ENCODE measurements at regions not wholly inside any gene's neighbourhood (a gene's known extent, or its start where the extent isn't known, plus 50 kb on each side); places are given as distances from the start of the nearest gene placed in this dataset.

- Histone ChIP-seq H3K36me3 (ENCODE audit: insufficient read depth, low read length) (no peaks in the 10 kb centered on the region), H3K27me3 (ENCODE audit: control insufficient read depth in 1 of 2, insufficient read depth in 2 of 2, low read length in 2 of 2) (no peaks in the 10 kb centered on the region), H3K4me3 (ENCODE audit: low read length) (no peak overlapping the region), H3K9me3 (ENCODE audit: control insufficient read depth in 1 of 2, insufficient read depth in 1 of 2, low read length in 2 of 2) (no peaks in the 10 kb centered on the region), H3K4me1 (ENCODE audit: insufficient read depth, low read length) (peaks cover 8% of the 10 kb centered on the region), H3K27ac (ENCODE audit: low read depth in 1 of 2, low read length in 2 of 2) (no peak overlapping the region)
- H3K4me1 Mint-ChIP-seq (ENCODE audit: low read depth): peaks cover 11% of the 10 kb centered on the region
- intact Hi-C loops (cut with DNase I, micrococcal nuclease): no loop called here
- H3K36me3 Mint-ChIP-seq (ENCODE audit: low read depth): no peaks in the 10 kb centered on the region
- CTCF ChIA-PET: no interaction called here
- H3K9me3 Mint-ChIP-seq: no peaks in the 10 kb centered on the region
- H3K27ac Mint-ChIP-seq: no peak overlapping the region
- DNase-seq (no peak), ATAC-seq (ENCODE audit: poor library complexity) (no peak)
- TF ChIP-seq, protein P1, sequence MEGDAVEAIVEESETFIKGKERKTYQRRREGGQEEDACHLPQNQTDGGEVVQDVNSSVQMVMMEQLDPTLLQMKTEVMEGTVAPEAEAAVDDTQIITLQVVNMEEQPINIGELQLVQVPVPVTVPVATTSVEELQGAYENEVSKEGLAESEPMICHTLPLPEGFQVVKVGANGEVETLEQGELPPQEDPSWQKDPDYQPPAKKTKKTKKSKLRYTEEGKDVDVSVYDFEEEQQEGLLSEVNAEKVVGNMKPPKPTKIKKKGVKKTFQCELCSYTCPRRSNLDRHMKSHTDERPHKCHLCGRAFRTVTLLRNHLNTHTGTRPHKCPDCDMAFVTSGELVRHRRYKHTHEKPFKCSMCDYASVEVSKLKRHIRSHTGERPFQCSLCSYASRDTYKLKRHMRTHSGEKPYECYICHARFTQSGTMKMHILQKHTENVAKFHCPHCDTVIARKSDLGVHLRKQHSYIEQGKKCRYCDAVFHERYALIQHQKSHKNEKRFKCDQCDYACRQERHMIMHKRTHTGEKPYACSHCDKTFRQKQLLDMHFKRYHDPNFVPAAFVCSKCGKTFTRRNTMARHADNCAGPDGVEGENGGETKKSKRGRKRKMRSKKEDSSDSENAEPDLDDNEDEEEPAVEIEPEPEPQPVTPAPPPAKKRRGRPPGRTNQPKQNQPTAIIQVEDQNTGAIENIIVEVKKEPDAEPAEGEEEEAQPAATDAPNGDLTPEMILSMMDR (IDR thresholded peaks at IDR 0.05): no peak
- H3K4me3 Mint-ChIP-seq: no peak overlapping the region
- POLR2A ChIA-PET: no interaction called here
- H3K27me3 Mint-ChIP-seq: no peaks in the 10 kb centered on the region
Observed at GRCh38 chr20:52035977-52036376, 155.6 kb downstream of the ZFP64 start.

DNA sequence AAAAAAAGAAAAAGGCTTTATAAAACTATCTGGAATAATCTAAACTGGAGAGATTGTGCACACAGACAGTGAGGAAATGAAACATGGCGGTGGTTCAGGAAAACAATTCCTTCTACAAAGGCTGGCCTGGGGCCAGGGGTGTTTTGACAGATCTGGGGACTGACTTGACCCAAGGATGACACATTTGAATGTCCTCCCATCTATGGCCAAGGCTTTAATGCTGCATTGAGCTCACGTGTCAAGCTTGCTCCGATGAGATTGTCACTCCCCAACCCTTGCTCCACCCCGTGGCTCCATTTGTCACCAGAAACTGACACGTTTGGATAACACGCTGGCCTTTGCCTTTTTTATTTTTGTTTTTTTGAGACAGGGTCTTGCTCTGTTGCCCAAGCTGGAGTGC is 156.1 kb downstream of the ZFP64 start:
- H3K4me3 Mint-ChIP-seq: no peak overlapping the region
- CTCF ChIA-PET: no interaction called here

DNA sequence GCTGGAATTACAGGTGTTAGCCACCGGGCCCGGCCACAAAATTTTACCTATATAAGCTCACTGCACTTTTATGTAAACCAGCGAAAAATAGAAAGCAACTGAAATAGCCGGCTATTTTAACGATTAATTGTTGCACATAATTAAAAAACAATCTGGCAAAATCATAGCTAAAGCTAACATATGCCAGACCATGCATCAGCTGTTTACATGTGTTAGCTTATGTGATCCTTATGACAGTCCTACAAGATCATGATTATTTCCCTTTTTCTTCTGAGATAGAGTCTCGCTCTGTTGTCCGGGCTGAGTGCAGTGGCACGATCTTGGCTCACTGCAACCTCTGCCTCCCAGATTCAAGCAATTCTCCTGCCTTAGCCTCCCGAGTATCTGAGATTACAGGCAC is 157.0 kb downstream of the ZFP64 start:
- CTCF ChIA-PET: interaction anchor here (0.6 kb wide), 1 partner anchor 318 kb away, joined by 3 read pairs; no protein-coding TSS in a partner anchor
- Histone ChIP-seq H3K4me3 (ENCODE audit: low read length) (no peak overlapping the region), H3K4me1 (ENCODE audit: insufficient read depth, low read length) (peaks cover 9% of the 10 kb centered on the region), H3K27ac (ENCODE audit: low read depth in 1 of 2, low read length in 2 of 2) (no peak overlapping the region), H3K9me3 (ENCODE audit: control insufficient read depth in 1 of 2, insufficient read depth in 1 of 2, low read length in 2 of 2) (no peaks in the 10 kb centered on the region), H3K27me3 (ENCODE audit: control insufficient read depth in 1 of 2, insufficient read depth in 2 of 2, low read length in 2 of 2) (no peaks in the 10 kb centered on the region), H3K36me3 (ENCODE audit: insufficient read depth, low read length) (no peaks in the 10 kb centered on the region)
- Mint-ChIP-seq H3K27me3 (no peaks in the 10 kb centered on the region), H3K36me3 (ENCODE audit: low read depth) (no peaks in the 10 kb centered on the region), H3K27ac (no peak overlapping the region), H3K4me3 (no peak overlapping the region), H3K4me1 (ENCODE audit: low read depth) (peaks cover 11% of the 10 kb centered on the region), H3K9me3 (no peaks in the 10 kb centered on the region)
- ATAC-seq (ENCODE audit: poor library complexity) (no peak), DNase-seq (no peak)
- intact Hi-C loops (cut with DNase I, micrococcal nuclease): no loop called here
- POLR2A ChIA-PET: no interaction called here
- TF ChIP-seq, protein P1 (IDR thresholded peaks at IDR 0.05): no peak

More for the DNA sequence above, 156.1 kb downstream of the ZFP64 start:
- peaks cover 11% of the 10 kb centered on the region for H3K4me1 Mint-ChIP-seq (ENCODE audit: low read depth)
- TF ChIP-seq, protein P1 (IDR thresholded peaks at IDR 0.05): no peak
- DNase-seq: no peak
- H3K9me3 Mint-ChIP-seq: no peaks in the 10 kb centered on the region
- H3K27ac Mint-ChIP-seq: no peak overlapping the region
- H3K27me3 ChIP-seq (ENCODE audit: control insufficient read depth in 1 of 2, insufficient read depth in 2 of 2, low read length in 2 of 2): no peaks in the 10 kb centered on the region
- H3K4me3 ChIP-seq (ENCODE audit: low read length): no peak overlapping the region
- intact Hi-C loops (cut with DNase I, micrococcal nuclease): no loop called here
- H3K4me1 ChIP-seq (ENCODE audit: insufficient read depth, low read length): peaks cover 9% of the 10 kb centered on the region
- H3K36me3 Mint-ChIP-seq (ENCODE audit: low read depth): no peaks in the 10 kb centered on the region
- no peaks in the 10 kb centered on the region for H3K36me3 ChIP-seq (ENCODE audit: insufficient read depth, low read length)
- H3K27ac ChIP-seq (ENCODE audit: low read depth in 1 of 2, low read length in 2 of 2): no peak overlapping the region
- POLR2A ChIA-PET: no interaction called here
- no peak for ATAC-seq (ENCODE audit: poor library complexity)
- no peaks in the 10 kb centered on the region for H3K27me3 Mint-ChIP-seq
- no peaks in the 10 kb centered on the region for H3K9me3 ChIP-seq (ENCODE audit: control insufficient read depth in 1 of 2, insufficient read depth in 1 of 2, low read length in 2 of 2)
